Liver (tissue), 3 donors: ENCODE measurements at regions not wholly inside any gene's neighbourhood (a gene's known extent, or its start where the extent isn't known, plus 50 kb on each side); places are given as distances from the start of the nearest gene placed in this dataset.

Experiments used
- GABPA ChIP-seq, 2 donors: IDR thresholded peaks in 1 of 2; conservative IDR thresholded peaks in 1 of 2; 2 replicates each; pipeline ENCODE4 v1.6.1; 2016; ENCODE audit warnings: antibody characterized with exemption in 2 of 2, mild to moderate bottlenecking in 1 of 2, moderate library complexity in 1 of 2
- TF ChIP-seq, protein P1 (sequence below): fragments of 150-350 bp; IDR thresholded peaks from 2 replicates; pipeline ENCODE4 v1.5.1; 2017; ENCODE audit warnings: improper control_type of control experiment, low read depth, low read length; ENCODE audit not compliant: missing input control
- donor health status: healthy.
- donor health status: healthy.

DNA sequence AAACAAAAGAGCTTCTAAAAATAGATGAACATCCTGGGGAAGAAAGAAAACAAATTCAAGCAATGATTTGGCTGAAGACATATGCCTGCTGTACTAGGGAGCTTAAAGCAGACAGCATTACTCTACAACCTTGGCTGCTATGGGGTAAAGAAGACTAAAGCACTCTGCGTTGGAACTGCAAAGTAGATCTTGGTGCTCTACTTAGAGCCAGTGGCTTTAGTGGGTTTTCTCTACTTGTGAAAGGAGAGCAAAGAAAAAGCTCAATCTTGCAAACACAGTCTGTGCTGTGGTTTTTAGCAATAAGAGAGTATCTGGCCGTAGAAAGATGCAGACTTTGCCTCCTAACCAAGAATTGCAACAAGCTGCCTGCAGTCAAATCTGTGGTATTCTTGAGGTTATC, 334.7 kb upstream of the NDST3 start:
- TF ChIP-seq, protein P1, sequence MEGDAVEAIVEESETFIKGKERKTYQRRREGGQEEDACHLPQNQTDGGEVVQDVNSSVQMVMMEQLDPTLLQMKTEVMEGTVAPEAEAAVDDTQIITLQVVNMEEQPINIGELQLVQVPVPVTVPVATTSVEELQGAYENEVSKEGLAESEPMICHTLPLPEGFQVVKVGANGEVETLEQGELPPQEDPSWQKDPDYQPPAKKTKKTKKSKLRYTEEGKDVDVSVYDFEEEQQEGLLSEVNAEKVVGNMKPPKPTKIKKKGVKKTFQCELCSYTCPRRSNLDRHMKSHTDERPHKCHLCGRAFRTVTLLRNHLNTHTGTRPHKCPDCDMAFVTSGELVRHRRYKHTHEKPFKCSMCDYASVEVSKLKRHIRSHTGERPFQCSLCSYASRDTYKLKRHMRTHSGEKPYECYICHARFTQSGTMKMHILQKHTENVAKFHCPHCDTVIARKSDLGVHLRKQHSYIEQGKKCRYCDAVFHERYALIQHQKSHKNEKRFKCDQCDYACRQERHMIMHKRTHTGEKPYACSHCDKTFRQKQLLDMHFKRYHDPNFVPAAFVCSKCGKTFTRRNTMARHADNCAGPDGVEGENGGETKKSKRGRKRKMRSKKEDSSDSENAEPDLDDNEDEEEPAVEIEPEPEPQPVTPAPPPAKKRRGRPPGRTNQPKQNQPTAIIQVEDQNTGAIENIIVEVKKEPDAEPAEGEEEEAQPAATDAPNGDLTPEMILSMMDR = no peak
- no peak for TF ChIP-seq GABPA (IDR thresholded peaks at IDR 0.05 in 1 of 2, conservative IDR thresholded peaks at IDR 0.05 in 1 of 2)
